HepG2 (cell line): ENCODE measurements at regions not wholly inside any gene's neighbourhood (a gene's known extent, or its start where the extent isn't known, plus 50 kb on each side); places are given as distances from the start of the nearest gene placed in this dataset.

Source experiments
- ATAC-seq: fragments of 200-7000 bp; cut with Tn5 transposase; 3 replicates; pipeline ENCODE4 v1.9.1; 2020; ENCODE audit warnings: mild to moderate bottlenecking, moderate library complexity
- BruUV-seq: library from RNA; stranded (reverse); fragments of 400-500 nt; replicated peaks from 2 replicates; lab custom pipeline; 2021; lab: Mats Ljungman, UMichigan
- CTCF ChIA-PET: fragments of 300-600 bp; formaldehyde crosslinking; extraction: SDS; loops from one replicate; lab custom pipeline; 2021; ENCODE audit warnings: low total read pairs, inconsistent platforms, low intra/inter-chr PET ratio; lab: Yijun Ruan, JAX
- POLR2A ChIA-PET: fragments of 350-600 bp; sonication (Branson Sonifier 250); formaldehyde crosslinking; loops from one replicate; lab custom pipeline; 2020; ENCODE audit warnings: antibody characterized with exemption, inconsistent platforms; lab: Yijun Ruan, JAX
- DNase-seq: peaks from one replicate; pipeline ENCODE4 v3.0.0-alpha.2; 2015; ENCODE audit warnings: low spot score
- FAIRE-seq: peaks from 3 replicates; lab custom pipeline; 2011; peaks lifted over from hg19 to GRCh38; lab: Jason Lieb, UNC
- H2AFZ ChIP-seq: one replicate; pipeline ENCODE4 v1.6.1; 2011; ENCODE audit warnings: low read length, inconsistent platforms
- H3K27ac ChIP-seq: fragments of 300-600 bp; 3 replicates; pipeline ENCODE4 v1.8.0; 2011; ENCODE audit warnings: mixed run types, mild to moderate bottlenecking, mixed read lengths, low read length, inconsistent platforms; ENCODE audit not compliant: insufficient read depth; ENCODE audit errors: extremely low read length
- H3K27me3 ChIP-seq, 2 experiments: fragments of 200-600 bp in 1 of 2; 2 replicates in 1 of 2; 3 replicates in 1 of 2; pipeline versions ENCODE4 v1.6.0 to v1.8.0; 2011; ENCODE audit warnings: low read length in 2 of 2, mild to moderate bottlenecking in 2 of 2, moderate library complexity in 2 of 2, inconsistent platforms in 1 of 2; ENCODE audit not compliant: insufficient read depth in 2 of 2, control insufficient read depth in 1 of 2
- H3K36me3 ChIP-seq, 2 experiments: fragments of 200-600 bp in 1 of 2; replicated peaks in 1 of 2; 2 replicates in 1 of 2; 3 replicates in 1 of 2; pipeline versions ENCODE4 v1.5.1 to v1.8.0; 2011; ENCODE audit warnings: low read length in 2 of 2, inconsistent platforms in 1 of 2; ENCODE audit not compliant: insufficient read depth in 2 of 2, control insufficient read depth in 1 of 2
- H3K4me1 ChIP-seq: 2 replicates; pipeline ENCODE4 v1.5.1; 2012; ENCODE audit warnings: low read length, inconsistent platforms; ENCODE audit not compliant: insufficient read depth
- H3K4me2 ChIP-seq: 2 replicates; pipeline ENCODE4 v1.6.0; 2011; ENCODE audit warnings: low read depth, low read length, inconsistent platforms
- H3K4me3 ChIP-seq, 3 experiments: fragments of 200-600 bp in 1 of 3; sonication (generic), shearing (Covaris generic) in 1 of 3; replicated peaks in 1 of 3; 2 replicates each; pipeline ENCODE4 v1.5.1; 2011 to 2016; ENCODE audit warnings: low read length in 3 of 3, inconsistent platforms in 2 of 3, low read depth in 2 of 3, mild to moderate bottlenecking in 2 of 3, control low read depth in 1 of 3, mixed read lengths in 1 of 3; ENCODE audit not compliant: insufficient read depth in 1 of 3
- H3K79me2 ChIP-seq: one replicate; pipeline ENCODE4 v1.6.1; 2011; ENCODE audit warnings: low read length, inconsistent platforms; ENCODE audit not compliant: insufficient read depth
- H3K9ac ChIP-seq: 2 replicates; pipeline ENCODE4 v1.6.0; 2011; ENCODE audit warnings: mild to moderate bottlenecking, low read depth, low read length, inconsistent platforms; ENCODE audit not compliant: insufficient read depth
- H3K9me3 ChIP-seq: 2 replicates; pipeline ENCODE4 v1.5.1; 2012; ENCODE audit warnings: mild to moderate bottlenecking, low read length
- H4K20me1 ChIP-seq: 2 replicates; pipeline ENCODE4 v1.6.0; 2011; ENCODE audit warnings: inconsistent platforms, mild to moderate bottlenecking, low read length, moderate library complexity; ENCODE audit not compliant: insufficient read depth
- MNT ChIP-seq: fragments of 450-650 bp; IDR thresholded peaks from 2 replicates; pipeline ENCODE4 v1.6.1; 2016
- SALL1 ChIP-seq: sonication (generic); formaldehyde crosslinking; IDR thresholded peaks from 2 replicates; pipeline ENCODE4 v1.8.0; 2022; ENCODE audit warnings: mild to moderate bottlenecking, missing genetic modification reagents
- SNAPC5 ChIP-seq: sonication (generic); formaldehyde crosslinking; IDR thresholded peaks from 2 replicates; pipeline ENCODE4 v1.8.1; 2023; ENCODE audit warnings: mild to moderate bottlenecking, missing genetic modification reagents, borderline replicate concordance
- TGIF2 ChIP-seq: IDR thresholded peaks from 2 replicates; pipeline ENCODE4 v1.6.1; 2016; ENCODE audit warnings: control low read depth, missing compliant biosample characterization
- TIGD3 ChIP-seq: sonication (generic); formaldehyde crosslinking; IDR thresholded peaks from 2 replicates; pipeline ENCODE4 v1.5.1; 2020; ENCODE audit warnings: mild to moderate bottlenecking, missing genetic modification reagents, borderline replicate concordance
- TP53 ChIP-seq: sonication (generic); formaldehyde crosslinking; conservative IDR thresholded peaks from 2 replicates; pipeline ENCODE4 v1.4.0; 2020; ENCODE audit warnings: missing genetic modification reagents
- ZHX2 ChIP-seq, 2 experiments: sonication (generic) in 1 of 2; formaldehyde crosslinking in 1 of 2; IDR thresholded peaks; 2 replicates each; pipeline versions ENCODE4 v1.6.1 to v1.9.0; 2014 to 2022; ENCODE audit warnings: antibody characterized with exemption in 1 of 2, borderline replicate concordance in 1 of 2, inconsistent platforms in 1 of 2, low read depth in 1 of 2, missing genetic modification reagents in 1 of 2
- ZNF24 ChIP-seq: fragments of 450-650 bp; IDR thresholded peaks from 2 replicates; pipeline ENCODE4 v1.6.1; 2017; ENCODE audit warnings: antibody characterized with exemption, mild to moderate bottlenecking
- ZNF263 ChIP-seq: sonication (generic); formaldehyde crosslinking; IDR thresholded peaks from 2 replicates; pipeline ENCODE4 v1.4.0; 2020; ENCODE audit warnings: missing genetic modification reagents
- ZNF550 ChIP-seq: sonication (generic); formaldehyde crosslinking; IDR thresholded peaks from 2 replicates; pipeline ENCODE4 v1.4.0; 2020; ENCODE audit warnings: mild to moderate bottlenecking, missing genetic modification reagents, borderline replicate concordance
- WGBS: methylation state at CpG from one replicate; pipeline ENCODE4 v1.1.6; 2017; ENCODE audit warnings: low lambda C conversion rate; 5-methylcytosine and 5-hydroxymethylcytosine counted together
- in situ Hi-C: cut with HindIII; loops from 2 replicates; pipeline ENCODE4 v1.10.0; 2017; ENCODE audit warnings: low pct_unique_long_range_greater_than_20kb; ENCODE audit not compliant: extremely low pct_ligation_motif_present
- intact Hi-C: fragments of 100-400 bp; cut with micrococcal nuclease; formaldehyde crosslinking; loops from one replicate; pipeline ENCODE4 v1.10.0; 2022; ENCODE audit not compliant: unreplicated experiment

GRCh38 chr2:212725180-212725579, 186.6 kb upstream of the ERBB4 start:
- no peaks in the 10 kb centered on the region for H3K79me2 ChIP-seq
- H4K20me1 ChIP-seq: no peaks in the 10 kb centered on the region
- FAIRE-seq (no peak), DNase-seq (no peak), ATAC-seq (no peak)
- BruUV-seq: no TSS peak
- POLR2A ChIA-PET: no interaction called here
- 12% methylated on average over 4 of the region's 4 CpGs for WGBS
- H3K4me3 ChIP-seq: no peak overlapping the region
- intact Hi-C loops (no loop called here), in situ Hi-C loops (no loop called here)
- no peaks in the 10 kb centered on the region for H3K36me3 ChIP-seq
- no peaks in the 10 kb centered on the region for H3K27me3 ChIP-seq
- no peak overlapping the region for H3K27ac ChIP-seq
- H3K9me3 ChIP-seq: peaks cover 10% of the 10 kb centered on the region; the same call in 1 of the 2 replicates
- H3K9ac ChIP-seq: no peak overlapping the region
- H3K4me2 ChIP-seq: no peak overlapping the region
- no peak overlapping the region for H2AFZ ChIP-seq
- CTCF ChIA-PET: no interaction called here
- no peak for TF ChIP-seq TP53 (CRISPR knock-in tag)
- no peak for TF ChIP-seq ZNF24
- no peak for TF ChIP-seq ZNF550
- H3K4me1 ChIP-seq: no peaks in the 10 kb centered on the region

- no peak overlapping the region for H3K4me2 ChIP-seq
- FAIRE-seq (no peak), DNase-seq (no peak), ATAC-seq (no peak)
- ChIA-PET CTCF (no interaction called here), POLR2A (no interaction called here)
- in situ Hi-C loops (no loop called here), intact Hi-C loops (no loop called here)
- no peaks in the 10 kb centered on the region for H3K79me2 ChIP-seq
- no peaks in the 10 kb centered on the region for H3K27me3 ChIP-seq
- H3K27ac ChIP-seq: no peak overlapping the region
- no peak overlapping the region for H2AFZ ChIP-seq
- H3K9ac ChIP-seq: no peak overlapping the region
- H3K9me3 ChIP-seq: peaks cover 10% of the 10 kb centered on the region; the same call in 1 of the 2 replicates
- H4K20me1 ChIP-seq: no peaks in the 10 kb centered on the region
- 71% methylated on average over 1 of the region's 1 CpG for WGBS
- H3K4me3 ChIP-seq: no peak overlapping the region
- BruUV-seq: no TSS peak
- H3K4me1 ChIP-seq: no peaks in the 10 kb centered on the region
- no peaks in the 10 kb centered on the region for H3K36me3 ChIP-seq
- TF ChIP-seq ZHX2 (IDR thresholded peaks at IDR 0.05; ENCODE audit: low read depth) (no peak), ZHX2 (CRISPR knock-in tag; IDR thresholded peaks at IDR 0.05; ENCODE audit: borderline replicate concordance) (no peak), ZNF263 (CRISPR knock-in tag) (no peak), TGIF2 (CRISPR knock-in tag) (no peak), SALL1 (CRISPR knock-in tag) (no peak), MNT (no peak), SNAPC5 (CRISPR knock-in tag) (no peak), TIGD3 (CRISPR knock-in tag) (no peak)
Measured at GRCh38 chr2:212723226-212723625, 184.6 kb upstream of the ERBB4 start.
